Upper lobe of left lung (tissue), 6 donors: ENCODE measurements at regions not wholly inside any gene's neighbourhood (a gene's known extent, or its start where the extent isn't known, plus 50 kb on each side); places are given as distances from the start of the nearest gene placed in this dataset.
A peak's percentile ranks its signal among the peaks of the same experiment; 100 is the strongest.

Experiments used
- ATAC-seq, 2 donors: fragments of 200-7000 bp; cut with Tn5 transposase; one replicate each; pipeline ENCODE4 v1.9.1; 2022; ENCODE audit warnings: mild to moderate bottlenecking in 2 of 2, moderate library complexity in 2 of 2; ENCODE audit not compliant: low FRiP score in 2 of 2
- DNase-seq, 2 donors: peaks; one replicate each; pipeline ENCODE4 v3.0.0-alpha.2; 2019 to 2020
- H3K27ac ChIP-seq, 4 donors: fragments of 200-600 bp; sonication (generic); one replicate each; pipeline ENCODE4 v1.5.1; 2016 to 2019
- H3K27me3 ChIP-seq, 4 donors: fragments of 200-600 bp; sonication (generic); one replicate each; pipeline ENCODE4 v1.5.1; 2017 to 2019
- H3K36me3 ChIP-seq, 4 donors: fragments of 200-600 bp; sonication (generic); one replicate each; pipeline ENCODE4 v1.5.1; 2016 to 2019
- H3K4me1 ChIP-seq, 4 donors: fragments of 200-600 bp; sonication (generic); one replicate each; pipeline ENCODE4 v1.5.1; 2018 to 2019
- H3K4me3 ChIP-seq, 4 donors: fragments of 200-600 bp; sonication (generic); one replicate each; pipeline ENCODE4 v1.5.1; 2017 to 2019; ENCODE audit warnings: mild to moderate bottlenecking in 2 of 4, moderate library complexity in 1 of 4
- H3K9me3 ChIP-seq, 4 donors: fragments of 200-600 bp; sonication (generic); one replicate each; pipeline ENCODE4 v1.5.1; 2018 to 2019
- EP300 ChIP-seq, 4 donors: sonication (generic); formaldehyde crosslinking; IDR thresholded peaks; one replicate each; pipeline ENCODE4 v1.5.1; 2017; ENCODE audit warnings: antibody characterized with exemption in 4 of 4, control low read depth in 2 of 4
- POLR2A ChIP-seq, 4 donors: fragments of 450-650 bp; IDR thresholded peaks; one replicate each; pipeline ENCODE4 v1.5.1; 2016 to 2017; ENCODE audit warnings: antibody characterized with exemption in 4 of 4, mild to moderate bottlenecking in 2 of 4
- POLR2AphosphoS5 ChIP-seq, 2 donors: sonication (generic); formaldehyde crosslinking; IDR thresholded peaks; one replicate each; pipeline ENCODE4 v1.5.1; 2017; ENCODE audit warnings: antibody characterized with exemption in 2 of 2
- WGBS, 2 donors: methylation state at CpG; one replicate each; pipeline ENCODE4 v1.1.5; 2017 to 2018; 5-methylcytosine and 5-hydroxymethylcytosine counted together
- TF ChIP-seq, protein P1 (sequence below), 6 experiments: fragments of 450-650 bp in 4 of 6; fragments of 200-600 bp in 2 of 6; sonication (generic) in 2 of 6; IDR thresholded peaks; one replicate each; pipeline ENCODE4 v1.5.1; 2016 to 2019; ENCODE audit warnings: antibody characterized with exemption in 6 of 6
- donor health status: DM: no; HTN: no; CAD: no; lungs with moderate emphysema.
- donor health status: DM: no; HTN: yes; CAD: no; lungs with severe emphysema.

DNA sequence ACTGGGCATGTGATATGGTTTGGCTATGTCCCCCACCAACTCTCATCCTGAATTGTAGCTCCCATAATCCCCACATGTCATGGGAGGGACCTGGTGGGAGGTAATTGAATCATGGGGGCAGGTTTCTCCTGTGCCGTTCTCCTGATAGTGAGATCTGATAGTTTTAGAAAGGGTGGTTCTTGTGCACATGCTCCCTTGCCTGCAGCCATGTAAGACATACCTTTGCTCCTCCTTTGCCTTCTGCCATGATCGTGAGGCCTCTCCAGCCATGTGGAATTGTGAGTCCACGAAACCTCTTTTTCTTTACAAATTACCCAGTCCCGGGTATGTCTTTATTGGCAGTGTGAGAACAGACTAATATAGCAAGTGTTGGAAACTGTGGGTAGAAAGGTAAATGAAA, 99.5 kb upstream of the HMCN1 start:
- no peak for ATAC-seq
- no peak for DNase-seq
- WGBS, 2 donors = 97 to 100% methylated on average over 4 of the region's 4 CpGs
- TF ChIP-seq POLR2A (IDR thresholded peaks at IDR 0.05) = no peak
- TF ChIP-seq, protein P1, sequence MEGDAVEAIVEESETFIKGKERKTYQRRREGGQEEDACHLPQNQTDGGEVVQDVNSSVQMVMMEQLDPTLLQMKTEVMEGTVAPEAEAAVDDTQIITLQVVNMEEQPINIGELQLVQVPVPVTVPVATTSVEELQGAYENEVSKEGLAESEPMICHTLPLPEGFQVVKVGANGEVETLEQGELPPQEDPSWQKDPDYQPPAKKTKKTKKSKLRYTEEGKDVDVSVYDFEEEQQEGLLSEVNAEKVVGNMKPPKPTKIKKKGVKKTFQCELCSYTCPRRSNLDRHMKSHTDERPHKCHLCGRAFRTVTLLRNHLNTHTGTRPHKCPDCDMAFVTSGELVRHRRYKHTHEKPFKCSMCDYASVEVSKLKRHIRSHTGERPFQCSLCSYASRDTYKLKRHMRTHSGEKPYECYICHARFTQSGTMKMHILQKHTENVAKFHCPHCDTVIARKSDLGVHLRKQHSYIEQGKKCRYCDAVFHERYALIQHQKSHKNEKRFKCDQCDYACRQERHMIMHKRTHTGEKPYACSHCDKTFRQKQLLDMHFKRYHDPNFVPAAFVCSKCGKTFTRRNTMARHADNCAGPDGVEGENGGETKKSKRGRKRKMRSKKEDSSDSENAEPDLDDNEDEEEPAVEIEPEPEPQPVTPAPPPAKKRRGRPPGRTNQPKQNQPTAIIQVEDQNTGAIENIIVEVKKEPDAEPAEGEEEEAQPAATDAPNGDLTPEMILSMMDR (IDR thresholded peaks at IDR 0.05) = no peak
- TF ChIP-seq POLR2AphosphoS5 (IDR thresholded peaks at IDR 0.05) = no peak
- no peak for TF ChIP-seq EP300 (IDR thresholded peaks at IDR 0.05)
- Histone ChIP-seq H3K4me1 (no peaks in the 10 kb centered on the region), H3K9me3 (no peaks in the 10 kb centered on the region), H3K27me3 (no peaks in the 10 kb centered on the region), H3K4me3 (no peak overlapping the region), H3K27ac (no peak overlapping the region), H3K36me3 (no peaks in the 10 kb centered on the region)

DNA sequence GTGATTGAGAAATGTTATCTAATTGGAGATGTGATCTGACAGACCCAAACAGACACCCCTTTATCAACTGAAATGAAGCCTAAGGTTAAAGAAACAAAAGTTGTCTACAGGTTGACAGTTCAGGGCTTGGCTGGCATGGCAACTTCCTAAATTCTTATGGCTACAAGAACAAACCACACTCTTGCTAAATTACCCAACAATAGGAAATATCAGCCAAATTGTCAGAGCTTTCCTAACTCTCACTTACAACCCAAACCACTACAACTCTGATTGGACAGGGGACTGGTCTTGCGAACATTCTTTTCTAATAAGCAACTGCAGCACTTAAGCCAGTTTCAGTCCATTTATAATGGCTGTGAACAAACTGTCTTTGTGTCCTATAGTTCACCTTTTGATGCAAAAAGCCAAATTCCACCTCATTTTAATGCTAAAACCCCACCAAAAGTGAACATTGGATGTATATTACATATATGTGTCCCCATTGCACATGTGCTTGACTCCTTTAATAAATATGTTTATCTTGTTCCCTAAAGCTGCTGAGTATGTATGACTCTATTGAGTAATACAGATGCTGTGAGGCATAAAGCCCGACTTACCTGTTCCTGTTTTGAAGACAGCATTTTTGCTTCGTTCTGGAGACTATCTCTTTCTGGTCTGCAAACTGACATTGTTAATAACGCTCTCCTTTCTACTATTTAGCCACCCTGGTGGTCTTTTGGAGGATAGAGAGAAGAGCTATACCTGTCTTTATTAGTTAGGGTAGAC, 101.3 kb upstream of the HMCN1 start:
- ATAC-seq (peak; percentile 30 to 61), DNase-seq (peak in 1 of 2 donors; percentile 37)
- H3K27ac ChIP-seq = peak overlapping the region in 2 of 4 donors; percentile 31 to 39
- no peaks in the 10 kb centered on the region for H3K4me1 ChIP-seq
- WGBS, 2 donors = 55 to 68% methylated on average over 4 of the region's 4 CpGs
- no peaks in the 10 kb centered on the region for H3K36me3 ChIP-seq
- TF ChIP-seq EP300 (IDR thresholded peaks at IDR 0.05) (no peak), POLR2AphosphoS5 (IDR thresholded peaks at IDR 0.05) (no peak), POLR2A (IDR thresholded peaks at IDR 0.05) (peak in 1 of 4 donors; percentile 18)
- TF ChIP-seq, protein P1 (IDR thresholded peaks at IDR 0.05) = no peak
- H3K4me3 ChIP-seq = no peak overlapping the region
- no peaks in the 10 kb centered on the region for H3K27me3 ChIP-seq
- H3K9me3 ChIP-seq = no peaks in the 10 kb centered on the region

- Histone ChIP-seq H3K36me3 (no peaks in the 10 kb centered on the region), H3K27me3 (no peaks in the 10 kb centered on the region), H3K4me1 (no peaks in the 10 kb centered on the region), H3K4me3 (no peak overlapping the region), H3K9me3 (no peaks in the 10 kb centered on the region), H3K27ac (no peak overlapping the region)
- DNase-seq = no peak
- ATAC-seq = no peak
- WGBS, 2 donors = 98 to 100% methylated on average over 1 of the region's 1 CpG
- TF ChIP-seq POLR2AphosphoS5 (IDR thresholded peaks at IDR 0.05) (no peak), POLR2A (IDR thresholded peaks at IDR 0.05) (no peak), EP300 (IDR thresholded peaks at IDR 0.05) (no peak)
- TF ChIP-seq, protein P1 (IDR thresholded peaks at IDR 0.05) = no peak
Measured at GRCh38 chr1:185631843-185632242, 102.3 kb upstream of the HMCN1 start.

DNA sequence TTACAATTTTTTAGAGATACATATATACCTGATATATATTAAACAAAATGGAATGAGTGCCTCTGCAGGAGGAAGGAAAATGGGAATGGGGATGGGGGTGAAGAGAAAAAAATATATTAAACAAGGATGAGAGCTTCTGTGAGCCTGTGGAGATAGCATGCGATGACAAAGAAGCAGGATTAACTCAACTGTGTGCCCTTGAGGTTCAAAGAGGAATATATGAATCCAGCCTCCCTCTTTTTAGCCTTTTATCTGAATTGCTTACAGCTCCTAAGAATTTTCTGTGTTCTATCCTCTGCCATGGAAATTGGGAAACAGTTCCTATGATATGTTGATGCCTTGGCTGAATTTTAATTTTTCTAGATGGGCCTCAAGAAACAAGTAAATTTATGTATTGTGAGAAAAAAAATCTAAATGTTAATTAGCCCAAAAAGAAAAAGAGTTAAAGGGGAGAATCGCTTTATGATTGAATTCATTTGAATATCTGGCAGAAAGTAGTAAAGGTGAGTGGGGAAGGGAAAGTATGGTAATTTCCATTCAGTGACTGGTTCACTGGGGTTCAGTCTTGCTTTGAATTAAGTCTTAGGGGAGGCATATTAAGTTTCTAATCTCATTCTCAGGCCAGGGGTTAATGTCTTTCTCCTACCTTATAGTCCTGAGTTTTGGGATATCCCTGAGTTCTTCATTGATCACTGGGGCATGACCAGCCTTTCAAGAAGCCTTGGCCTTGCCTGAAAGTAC, 106.3 kb upstream of the HMCN1 start:
- ATAC-seq (no peak), DNase-seq (no peak)
- H3K4me1 ChIP-seq = no peaks in the 10 kb centered on the region
- no peak overlapping the region for H3K27ac ChIP-seq
- no peaks in the 10 kb centered on the region for H3K9me3 ChIP-seq
- WGBS, 2 donors = 92 to 97% methylated on average over 2 of the region's 2 CpGs
- H3K36me3 ChIP-seq = no peaks in the 10 kb centered on the region
- no peak overlapping the region for H3K4me3 ChIP-seq
- TF ChIP-seq, protein P1 (IDR thresholded peaks at IDR 0.05) = no peak
- TF ChIP-seq POLR2AphosphoS5 (IDR thresholded peaks at IDR 0.05) (no peak), POLR2A (IDR thresholded peaks at IDR 0.05) (no peak), EP300 (IDR thresholded peaks at IDR 0.05) (no peak)
- no peaks in the 10 kb centered on the region for H3K27me3 ChIP-seq
